ENCODE measurements at regions not wholly inside any gene's neighbourhood (a gene's known extent, or its start where the extent isn't known, plus 50 kb on each side); places are given as distances from the start of the nearest gene placed in this dataset.

GRCh38 chr22:48889209-48889830 is 938.4 kb downstream of the BRD1 start:
- TF ChIP-seq ELF1 (IDR thresholded peaks at IDR 0.05; ENCODE audit: borderline replicate concordance, low read depth) = no peak
- no peak for TF ChIP-seq REST (IDR thresholded peaks at IDR 0.05; ENCODE audit: low read depth)
- TF ChIP-seq POLR2A (IDR thresholded peaks at IDR 0.05; ENCODE audit: borderline replicate concordance, extremely low read depth, insufficient read depth, insufficient read length) = no peak
- TF ChIP-seq EZH2phosphoT487 (IDR thresholded peaks at IDR 0.05; ENCODE audit: borderline replicate concordance) = no peak
- TF ChIP-seq CTCF (IDR thresholded peaks at IDR 0.05 in 2 of 3, conservative IDR thresholded peaks at IDR 0.05 in 1 of 3; ENCODE audit: borderline replicate concordance in 1 of 3, insufficient read depth in 1 of 3, low read depth in 2 of 3, low read length in 2 of 3) = no peak
- no peak for TF ChIP-seq TCF7L2 (IDR thresholded peaks at IDR 0.05; ENCODE audit: borderline replicate concordance, extremely low read depth, insufficient read depth, insufficient read length)
- TF ChIP-seq EZH2 (IDR thresholded peaks at IDR 0.05) = no peak
